ENCODE measurements at regions not wholly inside any gene's neighbourhood (a gene's known extent, or its start where the extent isn't known, plus 50 kb on each side); places are given as distances from the start of the nearest gene placed in this dataset.

DNA sequence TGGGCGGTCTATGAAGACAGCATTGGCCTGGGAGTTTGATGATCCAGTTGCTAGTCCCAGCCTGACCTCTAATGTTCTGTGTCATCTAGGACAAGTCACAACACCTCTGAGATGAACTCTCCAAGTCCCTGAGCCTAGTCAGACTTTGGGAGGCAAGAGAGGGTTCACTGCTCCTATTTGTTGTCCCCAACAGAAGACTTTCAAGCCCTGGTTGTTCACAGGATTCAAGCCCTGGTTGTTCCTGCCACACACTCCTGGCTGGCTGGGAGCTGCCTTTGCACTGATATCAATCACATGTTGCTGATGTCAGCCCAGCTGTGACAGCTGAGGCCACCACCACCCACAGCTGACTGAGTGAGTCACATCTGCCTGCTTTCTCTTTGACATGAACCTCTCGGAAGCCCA lies 253.2 kb upstream of the RASGEF1B start:
- TF ChIP-seq, protein P1, sequence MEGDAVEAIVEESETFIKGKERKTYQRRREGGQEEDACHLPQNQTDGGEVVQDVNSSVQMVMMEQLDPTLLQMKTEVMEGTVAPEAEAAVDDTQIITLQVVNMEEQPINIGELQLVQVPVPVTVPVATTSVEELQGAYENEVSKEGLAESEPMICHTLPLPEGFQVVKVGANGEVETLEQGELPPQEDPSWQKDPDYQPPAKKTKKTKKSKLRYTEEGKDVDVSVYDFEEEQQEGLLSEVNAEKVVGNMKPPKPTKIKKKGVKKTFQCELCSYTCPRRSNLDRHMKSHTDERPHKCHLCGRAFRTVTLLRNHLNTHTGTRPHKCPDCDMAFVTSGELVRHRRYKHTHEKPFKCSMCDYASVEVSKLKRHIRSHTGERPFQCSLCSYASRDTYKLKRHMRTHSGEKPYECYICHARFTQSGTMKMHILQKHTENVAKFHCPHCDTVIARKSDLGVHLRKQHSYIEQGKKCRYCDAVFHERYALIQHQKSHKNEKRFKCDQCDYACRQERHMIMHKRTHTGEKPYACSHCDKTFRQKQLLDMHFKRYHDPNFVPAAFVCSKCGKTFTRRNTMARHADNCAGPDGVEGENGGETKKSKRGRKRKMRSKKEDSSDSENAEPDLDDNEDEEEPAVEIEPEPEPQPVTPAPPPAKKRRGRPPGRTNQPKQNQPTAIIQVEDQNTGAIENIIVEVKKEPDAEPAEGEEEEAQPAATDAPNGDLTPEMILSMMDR (IDR thresholded peaks at IDR 0.05; ENCODE audit: low read length), result peak; percentile 29; the same call in 1 of the 2 replicates
- TF ChIP-seq EZH2 (IDR thresholded peaks at IDR 0.05; ENCODE audit: borderline replicate concordance, low read length), result no peak

All from OCI-LY1 (cell line).